ENCODE measurements at regions not wholly inside any gene's neighbourhood (a gene's known extent, or its start where the extent isn't known, plus 50 kb on each side); places are given as distances from the start of the nearest gene placed in this dataset.

GRCh38 chr6:119604124-119604523 lies 254.6 kb upstream of the MAN1A1 start:
- no peaks in the 10 kb centered on the region for H4K20me1 ChIP-seq (replicated peaks; ENCODE audit: control insufficient read depth, insufficient read depth, low read length)
- no peaks in the 10 kb centered on the region for H3K9me3 ChIP-seq (replicated peaks; ENCODE audit: control insufficient read depth, insufficient read depth, low read depth, low read length)
- H3K79me2 ChIP-seq (ENCODE audit: control insufficient read depth, insufficient read depth, low read length), result no peaks in the 10 kb centered on the region
- H3K36me3 ChIP-seq (ENCODE audit: control insufficient read depth, insufficient read depth, low read length), result no peaks in the 10 kb centered on the region
- H3K27ac ChIP-seq (ENCODE audit: extremely low read depth, low read depth, low read length), result no peak overlapping the region
- H3K4me2 ChIP-seq (ENCODE audit: insufficient read depth, low read length), result no peak overlapping the region
- no TSS peak for BruUV-seq (replicated peaks)
- H3K27me3 ChIP-seq (ENCODE audit: control insufficient read depth in 2 of 2, insufficient read depth in 2 of 2, low read length in 2 of 2), result no peaks in the 10 kb centered on the region
- ChIA-PET CTCF (ENCODE audit: low intra/inter-chr PET ratio) (no interaction called here), POLR2A (interaction anchor here (1.0 kb wide), 1 partner anchor 291 kb away, joined by 4 read pairs; no protein-coding TSS in a partner anchor)
- FAIRE-seq (no peak), ATAC-seq (no peak), DNase-seq (ENCODE audit: extremely low read depth in 1 of 4, low spot score in 3 of 4) (no peak)
- intact Hi-C loops (cut with micrococcal nuclease), result no loop called here
- 0% methylated on average over 1 of the region's 1 CpG for WGBS (ENCODE audit: insufficient coverage, low coverage, missing lambda C conversion rate)
- no peak overlapping the region for H3K9ac ChIP-seq (ENCODE audit: insufficient read depth in 1 of 2, low read depth in 2 of 2, low read length in 2 of 2)
- no peak overlapping the region for H2AFZ ChIP-seq (ENCODE audit: low read depth, low read length)
- TF ChIP-seq HOMEZ (CRISPR knock-in tag; IDR thresholded peaks at IDR 0.05), result no peak
- no peak for TF ChIP-seq ZBTB9 (CRISPR knock-in tag; IDR thresholded peaks at IDR 0.05)
- TF ChIP-seq ZKSCAN8 (CRISPR knock-in tag; IDR thresholded peaks at IDR 0.05), result no peak
- TF ChIP-seq COPS2 (conservative IDR thresholded peaks at IDR 0.05), result no peak
- no peak for TF ChIP-seq ZNF830 (CRISPR knock-in tag; IDR thresholded peaks at IDR 0.05)
- TF ChIP-seq YBX1 (IDR thresholded peaks at IDR 0.05), result no peak
- no peak for TF ChIP-seq ZNF77 (CRISPR knock-in tag; IDR thresholded peaks at IDR 0.05)
- no peak for TF ChIP-seq XRCC5 (IDR thresholded peaks at IDR 0.05; ENCODE audit: low read depth, low read length)
- no peak for TF ChIP-seq ESRRB (CRISPR knock-in tag; IDR thresholded peaks at IDR 0.05; ENCODE audit: borderline replicate concordance)
- no peak for TF ChIP-seq PTRF (tag; IDR thresholded peaks at IDR 0.05)
- no peaks in the 10 kb centered on the region for H3K9me1 ChIP-seq (ENCODE audit: control insufficient read depth, insufficient read depth, low read length)
- no peaks in the 10 kb centered on the region for H3K4me1 ChIP-seq (replicated peaks in 1 of 2; ENCODE audit: control insufficient read depth in 2 of 2, insufficient read depth in 2 of 2, low read length in 2 of 2)
- no peak overlapping the region for H3K4me3 ChIP-seq
- in situ Hi-C loops (cut with MboI), result no loop called here
